Fibroblast of pulmonary artery (primary cell): ENCODE measurements at regions not wholly inside any gene's neighbourhood (a gene's known extent, or its start where the extent isn't known, plus 50 kb on each side); places are given as distances from the start of the nearest gene placed in this dataset.

Experiments
- DNase-seq: peaks from one replicate; pipeline ENCODE4 v3.0.0-alpha.2; 2010; ENCODE audit warnings: low read depth
- H3K4me3 ChIP-seq: replicated peaks from 2 replicates; pipeline ENCODE4 v1.5.1; 2011; ENCODE audit warnings: low read depth, mild to moderate bottlenecking, control low read depth, low read length, moderate library complexity
- CTCF ChIP-seq: IDR thresholded peaks from 2 replicates; pipeline ENCODE4 v1.5.1; 2011; ENCODE audit warnings: mild to moderate bottlenecking, control low read depth, low read length, inconsistent platforms; ENCODE audit errors: missing control alignments

GRCh38 chr1:87599569-87599968 lies 270.9 kb downstream of the LMO4 start:
- DNase-seq, result no peak
- no peak overlapping the region for H3K4me3 ChIP-seq
- no peak for TF ChIP-seq CTCF

GRCh38 chr1:87600055-87600850 lies 271.6 kb downstream of the LMO4 start:
- no peak for DNase-seq
- H3K4me3 ChIP-seq, result no peak overlapping the region
- TF ChIP-seq CTCF, result no peak

- peak; percentile 12 for DNase-seq
- no peak overlapping the region for H3K4me3 ChIP-seq
- TF ChIP-seq CTCF, result no peak
Observed at GRCh38 chr1:87600854-87601253, 272.2 kb downstream of the LMO4 start.

- TF ChIP-seq CTCF, result no peak
- H3K4me3 ChIP-seq, result no peak overlapping the region
- DNase-seq, result no peak
Observed at GRCh38 chr1:87603626-87604025, 274.9 kb downstream of the LMO4 start.

GRCh38 chr1:87612956-87613355 lies 284.3 kb downstream of the LMO4 start:
- H3K4me3 ChIP-seq, result no peak overlapping the region
- no peak for DNase-seq
- TF ChIP-seq CTCF, result no peak

- no peak for TF ChIP-seq CTCF
- DNase-seq, result no peak
- no peak overlapping the region for H3K4me3 ChIP-seq
Observed at GRCh38 chr1:87615491-87615890, 286.8 kb downstream of the LMO4 start.

GRCh38 chr1:87615901-87616300 lies 287.2 kb downstream of the LMO4 start:
- DNase-seq, result no peak
- no peak overlapping the region for H3K4me3 ChIP-seq
- no peak for TF ChIP-seq CTCF
